ENCODE measurements at regions not wholly inside any gene's neighbourhood (a gene's known extent, or its start where the extent isn't known, plus 50 kb on each side); places are given as distances from the start of the nearest gene placed in this dataset.

- H3K9me3 ChIP-seq (ENCODE audit: control insufficient read depth in 2 of 2, low read length in 2 of 2): no peaks in the 10 kb centered on the region
- H3K27ac ChIP-seq (ENCODE audit: low read length): no peak overlapping the region
- H3K9ac ChIP-seq (ENCODE audit: low read length in 2 of 2): no peak overlapping the region
- no peaks in the 10 kb centered on the region for H3K27me3 ChIP-seq (ENCODE audit: control insufficient read depth in 1 of 2, insufficient read depth in 2 of 2, low read length in 2 of 2)
- H3K36me3 ChIP-seq (ENCODE audit: control insufficient read depth in 2 of 2, insufficient read depth in 2 of 2, low read length in 2 of 2): no peaks in the 10 kb centered on the region
- H3K4me3 ChIP-seq (ENCODE audit: low read length in 2 of 2): no peak overlapping the region
- H3K4me1 ChIP-seq (ENCODE audit: control insufficient read depth, insufficient read depth, low read length): no peaks in the 10 kb centered on the region
These were observed 262.5 kb upstream of the CAND1 start for GRCh38 chr12:67006610-67007009.

GRCh38 chr12:67014642-67015041 is 254.5 kb upstream of the CAND1 start:
- Histone ChIP-seq H3K27me3 (ENCODE audit: control insufficient read depth in 1 of 2, insufficient read depth in 2 of 2, low read length in 2 of 2) (no peaks in the 10 kb centered on the region), H3K9ac (ENCODE audit: low read length in 2 of 2) (no peak overlapping the region), H3K9me3 (ENCODE audit: control insufficient read depth in 2 of 2, low read length in 2 of 2) (no peaks in the 10 kb centered on the region), H3K4me1 (ENCODE audit: control insufficient read depth, insufficient read depth, low read length) (no peaks in the 10 kb centered on the region), H3K36me3 (ENCODE audit: control insufficient read depth in 2 of 2, insufficient read depth in 2 of 2, low read length in 2 of 2) (no peaks in the 10 kb centered on the region), H3K27ac (ENCODE audit: low read length) (no peak overlapping the region), H3K4me3 (ENCODE audit: low read length in 2 of 2) (no peak overlapping the region)

GRCh38 chr12:67018105-67018504 is 251.1 kb upstream of the CAND1 start:
- no peak overlapping the region for H3K4me3 ChIP-seq (ENCODE audit: low read length in 2 of 2)
- no peaks in the 10 kb centered on the region for H3K9me3 ChIP-seq (ENCODE audit: control insufficient read depth in 2 of 2, low read length in 2 of 2)
- H3K9ac ChIP-seq (ENCODE audit: low read length in 2 of 2): no peak overlapping the region
- no peak overlapping the region for H3K27ac ChIP-seq (ENCODE audit: low read length)
- H3K36me3 ChIP-seq (ENCODE audit: control insufficient read depth in 2 of 2, insufficient read depth in 2 of 2, low read length in 2 of 2): no peaks in the 10 kb centered on the region
- no peaks in the 10 kb centered on the region for H3K27me3 ChIP-seq (ENCODE audit: control insufficient read depth in 1 of 2, insufficient read depth in 2 of 2, low read length in 2 of 2)
- H3K4me1 ChIP-seq (ENCODE audit: control insufficient read depth, insufficient read depth, low read length): no peaks in the 10 kb centered on the region

GRCh38 chr12:67019070-67019469 is 250.1 kb upstream of the CAND1 start:
- Histone ChIP-seq H3K9ac (ENCODE audit: low read length in 2 of 2) (no peak overlapping the region), H3K4me3 (ENCODE audit: low read length in 2 of 2) (no peak overlapping the region), H3K9me3 (ENCODE audit: control insufficient read depth in 2 of 2, low read length in 2 of 2) (no peaks in the 10 kb centered on the region), H3K27ac (ENCODE audit: low read length) (no peak overlapping the region), H3K4me1 (ENCODE audit: control insufficient read depth, insufficient read depth, low read length) (no peaks in the 10 kb centered on the region), H3K27me3 (ENCODE audit: control insufficient read depth in 1 of 2, insufficient read depth in 2 of 2, low read length in 2 of 2) (no peaks in the 10 kb centered on the region), H3K36me3 (ENCODE audit: control insufficient read depth in 2 of 2, insufficient read depth in 2 of 2, low read length in 2 of 2) (no peaks in the 10 kb centered on the region)

GRCh38 chr12:67025543-67026114 is 243.5 kb upstream of the CAND1 start:
- Histone ChIP-seq H3K4me3 (ENCODE audit: low read length in 2 of 2) (no peak overlapping the region), H3K27me3 (ENCODE audit: control insufficient read depth in 1 of 2, insufficient read depth in 2 of 2, low read length in 2 of 2) (no peaks in the 10 kb centered on the region), H3K9ac (ENCODE audit: low read length in 2 of 2) (no peak overlapping the region)

GRCh38 chr12:67026487-67027246 is 242.5 kb upstream of the CAND1 start:
- no peaks in the 10 kb centered on the region for H3K4me1 ChIP-seq (ENCODE audit: control insufficient read depth, insufficient read depth, low read length)
- H3K27me3 ChIP-seq (ENCODE audit: control insufficient read depth in 1 of 2, insufficient read depth in 2 of 2, low read length in 2 of 2): no peaks in the 10 kb centered on the region
- no peak overlapping the region for H3K4me3 ChIP-seq (ENCODE audit: low read length in 2 of 2)
- no peaks in the 10 kb centered on the region for H3K36me3 ChIP-seq (ENCODE audit: control insufficient read depth in 2 of 2, insufficient read depth in 2 of 2, low read length in 2 of 2)
- H3K9ac ChIP-seq (ENCODE audit: low read length in 2 of 2): no peak overlapping the region
- H3K27ac ChIP-seq (ENCODE audit: low read length): no peak overlapping the region
- no peaks in the 10 kb centered on the region for H3K9me3 ChIP-seq (ENCODE audit: control insufficient read depth in 2 of 2, low read length in 2 of 2)

More at GRCh38 chr12:67025543-67026114, 243.5 kb upstream of the CAND1 start:
- H3K36me3 ChIP-seq (ENCODE audit: control insufficient read depth in 2 of 2, insufficient read depth in 2 of 2, low read length in 2 of 2): no peaks in the 10 kb centered on the region
- no peak overlapping the region for H3K27ac ChIP-seq (ENCODE audit: low read length)
- H3K9me3 ChIP-seq (ENCODE audit: control insufficient read depth in 2 of 2, low read length in 2 of 2): no peaks in the 10 kb centered on the region
- H3K4me1 ChIP-seq (ENCODE audit: control insufficient read depth, insufficient read depth, low read length): no peaks in the 10 kb centered on the region

GRCh38 chr12:67028529-67028928 is 240.6 kb upstream of the CAND1 start:
- no peaks in the 10 kb centered on the region for H3K4me1 ChIP-seq (ENCODE audit: control insufficient read depth, insufficient read depth, low read length)
- no peaks in the 10 kb centered on the region for H3K36me3 ChIP-seq (ENCODE audit: control insufficient read depth in 2 of 2, insufficient read depth in 2 of 2, low read length in 2 of 2)
- no peaks in the 10 kb centered on the region for H3K9me3 ChIP-seq (ENCODE audit: control insufficient read depth in 2 of 2, low read length in 2 of 2)
- H3K4me3 ChIP-seq (ENCODE audit: low read length in 2 of 2): no peak overlapping the region
- H3K27me3 ChIP-seq (ENCODE audit: control insufficient read depth in 1 of 2, insufficient read depth in 2 of 2, low read length in 2 of 2): no peaks in the 10 kb centered on the region
- H3K27ac ChIP-seq (ENCODE audit: low read length): no peak overlapping the region
- no peak overlapping the region for H3K9ac ChIP-seq (ENCODE audit: low read length in 2 of 2)

- no peaks in the 10 kb centered on the region for H3K4me1 ChIP-seq (ENCODE audit: control insufficient read depth, insufficient read depth, low read length)
- no peaks in the 10 kb centered on the region for H3K27me3 ChIP-seq (ENCODE audit: control insufficient read depth in 1 of 2, insufficient read depth in 2 of 2, low read length in 2 of 2)
- no peak overlapping the region for H3K27ac ChIP-seq (ENCODE audit: low read length)
- no peaks in the 10 kb centered on the region for H3K36me3 ChIP-seq (ENCODE audit: control insufficient read depth in 2 of 2, insufficient read depth in 2 of 2, low read length in 2 of 2)
- H3K4me3 ChIP-seq (ENCODE audit: low read length in 2 of 2): no peak overlapping the region
- H3K9ac ChIP-seq (ENCODE audit: low read length in 2 of 2): no peak overlapping the region
- H3K9me3 ChIP-seq (ENCODE audit: control insufficient read depth in 2 of 2, low read length in 2 of 2): no peaks in the 10 kb centered on the region
These were observed 234.9 kb upstream of the CAND1 start for GRCh38 chr12:67034110-67034879.

- H3K9me3 ChIP-seq (ENCODE audit: control insufficient read depth in 2 of 2, low read length in 2 of 2): no peaks in the 10 kb centered on the region
- H3K4me3 ChIP-seq (ENCODE audit: low read length in 2 of 2): no peak overlapping the region
- no peaks in the 10 kb centered on the region for H3K27me3 ChIP-seq (ENCODE audit: control insufficient read depth in 1 of 2, insufficient read depth in 2 of 2, low read length in 2 of 2)
- no peak overlapping the region for H3K27ac ChIP-seq (ENCODE audit: low read length)
- H3K9ac ChIP-seq (ENCODE audit: low read length in 2 of 2): no peak overlapping the region
- no peaks in the 10 kb centered on the region for H3K4me1 ChIP-seq (ENCODE audit: control insufficient read depth, insufficient read depth, low read length)
- H3K36me3 ChIP-seq (ENCODE audit: control insufficient read depth in 2 of 2, insufficient read depth in 2 of 2, low read length in 2 of 2): no peaks in the 10 kb centered on the region
These were observed 234.0 kb upstream of the CAND1 start for GRCh38 chr12:67035121-67035520.

GRCh38 chr12:67038486-67038885 is 230.7 kb upstream of the CAND1 start:
- Histone ChIP-seq H3K27me3 (ENCODE audit: control insufficient read depth in 1 of 2, insufficient read depth in 2 of 2, low read length in 2 of 2) (no peaks in the 10 kb centered on the region), H3K9me3 (ENCODE audit: control insufficient read depth in 2 of 2, low read length in 2 of 2) (no peaks in the 10 kb centered on the region), H3K36me3 (ENCODE audit: control insufficient read depth in 2 of 2, insufficient read depth in 2 of 2, low read length in 2 of 2) (no peaks in the 10 kb centered on the region), H3K4me3 (ENCODE audit: low read length in 2 of 2) (no peak overlapping the region), H3K27ac (ENCODE audit: low read length) (no peak overlapping the region), H3K4me1 (ENCODE audit: control insufficient read depth, insufficient read depth, low read length) (no peaks in the 10 kb centered on the region), H3K9ac (ENCODE audit: low read length in 2 of 2) (no peak overlapping the region)

Data from stomach smooth muscle (tissue), 2 donors.